ENCODE measurements at regions not wholly inside any gene's neighbourhood (a gene's known extent, or its start where the extent isn't known, plus 50 kb on each side); places are given as distances from the start of the nearest gene placed in this dataset.

GRCh38 chr20:29085625-29086024, 2171.8 kb upstream of the DEFB115 start:
- TF ChIP-seq CTCF (conservative IDR thresholded peaks at IDR 0.05; ENCODE audit: low read length): no peak
- no peak for TF ChIP-seq EZH2phosphoT487 (IDR thresholded peaks at IDR 0.05; ENCODE audit: borderline replicate concordance, low read depth, low read length)
